ENCODE measurements at regions not wholly inside any gene's neighbourhood (a gene's known extent, or its start where the extent isn't known, plus 50 kb on each side); places are given as distances from the start of the nearest gene placed in this dataset.

DNA sequence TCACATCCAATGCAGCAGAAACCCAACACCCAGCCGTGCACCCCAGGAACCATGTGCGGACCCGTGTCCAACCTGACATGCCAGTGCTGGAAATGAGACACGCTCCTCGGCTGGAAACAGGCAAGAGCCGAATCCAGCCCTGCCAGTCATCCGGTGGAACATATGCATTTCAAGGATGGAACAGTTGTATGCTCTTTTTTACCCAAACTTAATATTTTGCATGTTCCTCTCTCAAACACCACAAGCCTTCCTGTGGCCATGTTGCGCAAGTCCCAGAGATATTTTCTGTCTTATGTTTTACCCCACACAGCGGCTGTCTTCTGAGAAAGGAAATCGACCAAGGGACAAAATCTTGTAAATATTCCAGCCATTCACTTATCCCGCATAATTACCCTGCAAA, 196.9 kb downstream of the BCL11B start:
- Histone ChIP-seq H3K9ac (no peak overlapping the region), H3K9me3 (ENCODE audit: control insufficient read depth, low read length) (no peaks in the 10 kb centered on the region), H3K36me3 (ENCODE audit: control insufficient read depth, insufficient read depth, low read length) (no peaks in the 10 kb centered on the region), H3K4me1 (no peaks in the 10 kb centered on the region), H2AFZ (no peak overlapping the region), H3K4me2 (ENCODE audit: low read length) (no peak overlapping the region), H3K79me2 (no peaks in the 10 kb centered on the region), H3K27me3 (ENCODE audit: control insufficient read depth, insufficient read depth, low read length) (no peaks in the 10 kb centered on the region), H3K4me3 (ENCODE audit: low read depth, low read length) (no peak overlapping the region), H3K27ac (no peak overlapping the region)
- TF ChIP-seq, protein P1, sequence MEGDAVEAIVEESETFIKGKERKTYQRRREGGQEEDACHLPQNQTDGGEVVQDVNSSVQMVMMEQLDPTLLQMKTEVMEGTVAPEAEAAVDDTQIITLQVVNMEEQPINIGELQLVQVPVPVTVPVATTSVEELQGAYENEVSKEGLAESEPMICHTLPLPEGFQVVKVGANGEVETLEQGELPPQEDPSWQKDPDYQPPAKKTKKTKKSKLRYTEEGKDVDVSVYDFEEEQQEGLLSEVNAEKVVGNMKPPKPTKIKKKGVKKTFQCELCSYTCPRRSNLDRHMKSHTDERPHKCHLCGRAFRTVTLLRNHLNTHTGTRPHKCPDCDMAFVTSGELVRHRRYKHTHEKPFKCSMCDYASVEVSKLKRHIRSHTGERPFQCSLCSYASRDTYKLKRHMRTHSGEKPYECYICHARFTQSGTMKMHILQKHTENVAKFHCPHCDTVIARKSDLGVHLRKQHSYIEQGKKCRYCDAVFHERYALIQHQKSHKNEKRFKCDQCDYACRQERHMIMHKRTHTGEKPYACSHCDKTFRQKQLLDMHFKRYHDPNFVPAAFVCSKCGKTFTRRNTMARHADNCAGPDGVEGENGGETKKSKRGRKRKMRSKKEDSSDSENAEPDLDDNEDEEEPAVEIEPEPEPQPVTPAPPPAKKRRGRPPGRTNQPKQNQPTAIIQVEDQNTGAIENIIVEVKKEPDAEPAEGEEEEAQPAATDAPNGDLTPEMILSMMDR (IDR thresholded peaks at IDR 0.05): no peak

- TF ChIP-seq, protein P1 (IDR thresholded peaks at IDR 0.05): no peak
- Histone ChIP-seq H3K27me3 (ENCODE audit: control insufficient read depth, insufficient read depth, low read length) (no peaks in the 10 kb centered on the region), H3K27ac (no peak overlapping the region), H3K36me3 (ENCODE audit: control insufficient read depth, insufficient read depth, low read length) (no peaks in the 10 kb centered on the region), H3K79me2 (no peaks in the 10 kb centered on the region), H3K9me3 (ENCODE audit: control insufficient read depth, low read length) (no peaks in the 10 kb centered on the region), H3K4me2 (ENCODE audit: low read length) (no peak overlapping the region), H3K4me3 (ENCODE audit: low read depth, low read length) (no peak overlapping the region), H3K4me1 (no peaks in the 10 kb centered on the region), H2AFZ (no peak overlapping the region), H3K9ac (no peak overlapping the region)
Measured at GRCh38 chr14:99075771-99076375, 196.1 kb downstream of the BCL11B start.

GRCh38 chr14:99077076-99077843, 194.7 kb downstream of the BCL11B start:
- Histone ChIP-seq H3K27me3 (ENCODE audit: control insufficient read depth, insufficient read depth, low read length) (no peaks in the 10 kb centered on the region), H3K4me1 (no peaks in the 10 kb centered on the region), H3K4me3 (ENCODE audit: low read depth, low read length) (no peak overlapping the region), H3K9me3 (ENCODE audit: control insufficient read depth, low read length) (no peaks in the 10 kb centered on the region), H2AFZ (no peak overlapping the region), H3K79me2 (no peaks in the 10 kb centered on the region), H3K27ac (no peak overlapping the region), H3K4me2 (ENCODE audit: low read length) (no peak overlapping the region), H3K9ac (no peak overlapping the region), H3K36me3 (ENCODE audit: control insufficient read depth, insufficient read depth, low read length) (no peaks in the 10 kb centered on the region)
- TF ChIP-seq, protein P1 (IDR thresholded peaks at IDR 0.05): no peak

DNA sequence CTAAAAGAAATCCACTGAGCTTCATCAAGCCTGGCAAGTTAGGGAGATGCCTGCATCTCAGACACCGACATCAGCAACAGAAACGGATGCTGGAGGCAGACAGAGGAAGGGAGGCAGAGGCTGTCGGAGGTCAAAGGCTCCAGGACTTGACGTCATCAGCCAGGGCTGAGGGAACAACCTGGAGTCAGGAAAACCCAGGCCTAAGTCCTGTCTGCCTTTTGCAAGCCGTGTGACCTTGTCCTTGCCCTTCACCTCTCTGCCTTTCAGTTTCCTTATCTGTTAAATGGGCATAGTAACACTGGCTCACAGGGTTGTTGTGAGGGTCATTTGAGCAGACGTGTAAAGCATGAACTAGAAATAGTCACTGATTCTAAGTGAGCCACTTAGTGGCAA, 194.2 kb downstream of the BCL11B start:
- Histone ChIP-seq H2AFZ (no peak overlapping the region), H3K4me3 (ENCODE audit: low read depth, low read length) (no peak overlapping the region), H3K27ac (no peak overlapping the region), H3K4me1 (no peaks in the 10 kb centered on the region), H3K36me3 (ENCODE audit: control insufficient read depth, insufficient read depth, low read length) (no peaks in the 10 kb centered on the region), H3K9me3 (ENCODE audit: control insufficient read depth, low read length) (no peaks in the 10 kb centered on the region), H3K9ac (no peak overlapping the region), H3K27me3 (ENCODE audit: control insufficient read depth, insufficient read depth, low read length) (no peaks in the 10 kb centered on the region), H3K4me2 (ENCODE audit: low read length) (no peak overlapping the region), H3K79me2 (no peaks in the 10 kb centered on the region)
- TF ChIP-seq, protein P1 (IDR thresholded peaks at IDR 0.05): no peak

DNA sequence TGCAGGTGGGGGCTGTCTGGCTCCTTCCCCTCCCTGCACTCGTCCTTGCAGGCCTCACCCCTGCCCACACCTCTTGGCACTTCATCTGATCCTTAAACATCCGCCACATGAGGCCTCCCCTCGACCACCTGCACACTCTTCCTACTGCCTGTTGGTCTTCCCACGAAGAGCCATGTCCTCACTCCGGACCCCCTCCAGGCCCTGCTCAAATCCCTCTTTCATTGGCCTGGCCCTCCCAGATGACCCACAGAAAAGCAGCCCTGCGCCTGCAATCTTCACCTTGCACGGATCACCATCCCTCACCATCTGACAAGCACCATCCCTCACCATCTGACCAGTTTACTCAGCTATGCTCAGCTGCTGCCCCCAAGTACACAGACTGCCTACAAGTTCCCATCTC, 193.6 kb downstream of the BCL11B start:
- no peak overlapping the region for H2AFZ ChIP-seq
- TF ChIP-seq, protein P1 (IDR thresholded peaks at IDR 0.05): no peak
- no peaks in the 10 kb centered on the region for H3K79me2 ChIP-seq
- H3K27me3 ChIP-seq (ENCODE audit: control insufficient read depth, insufficient read depth, low read length): no peaks in the 10 kb centered on the region
- no peaks in the 10 kb centered on the region for H3K9me3 ChIP-seq (ENCODE audit: control insufficient read depth, low read length)
- no peak overlapping the region for H3K4me2 ChIP-seq (ENCODE audit: low read length)
- no peak overlapping the region for H3K4me3 ChIP-seq (ENCODE audit: low read depth, low read length)
- H3K9ac ChIP-seq: no peak overlapping the region
- H3K4me1 ChIP-seq: no peaks in the 10 kb centered on the region
- no peaks in the 10 kb centered on the region for H3K36me3 ChIP-seq (ENCODE audit: control insufficient read depth, insufficient read depth, low read length)
- H3K27ac ChIP-seq: no peak overlapping the region
